ENCODE measurements at regions not wholly inside any gene's neighbourhood (a gene's known extent, or its start where the extent isn't known, plus 50 kb on each side); places are given as distances from the start of the nearest gene placed in this dataset.
A peak's percentile ranks its signal among the peaks of the same experiment; 100 is the strongest.
"Not testable (repeated sequence)": the region's sequence is repeated elsewhere in the genome, so short reads cannot be mapped to it uniquely, and the experiment has no call there.

- Histone ChIP-seq H3K4me3 (ENCODE audit: low read length) (no peak overlapping the region), H3K27me3 (ENCODE audit: control insufficient read depth, insufficient read depth, low read length) (no peaks in the 10 kb centered on the region), H3K4me1 (ENCODE audit: control insufficient read depth, insufficient read depth, low read length) (peaks cover 2% of the 10 kb centered on the region), H3K36me3 (ENCODE audit: control insufficient read depth, insufficient read depth, low read length) (no peaks in the 10 kb centered on the region), H3K9me3 (replicated peaks; ENCODE audit: control insufficient read depth, low read depth, low read length) (peaks cover 14% of the 10 kb centered on the region), H3K27ac (ENCODE audit: low read length) (peak overlapping the region; percentile 77)
- peak; percentile 35 for DNase-seq
- no CpG with 5 or more reads among the region's 3 CpGs for WGBS (ENCODE audit: insufficient coverage)
Observed at GRCh38 chr4:124459196-124459940, 253.2 kb downstream of the ANKRD50 start.

- no CpG with 5 or more reads among the region's 5 CpGs for WGBS (ENCODE audit: insufficient coverage)
- peak; percentile 87 for DNase-seq
- Histone ChIP-seq H3K4me1 (ENCODE audit: control insufficient read depth, insufficient read depth, low read length) (peaks cover 2% of the 10 kb centered on the region), H3K36me3 (ENCODE audit: control insufficient read depth, insufficient read depth, low read length) (no peaks in the 10 kb centered on the region), H3K4me3 (ENCODE audit: low read length) (no peak overlapping the region), H3K9me3 (replicated peaks; ENCODE audit: control insufficient read depth, low read depth, low read length) (peaks cover 14% of the 10 kb centered on the region), H3K27ac (ENCODE audit: low read length) (peak overlapping the region; percentile 77), H3K27me3 (ENCODE audit: control insufficient read depth, insufficient read depth, low read length) (no peaks in the 10 kb centered on the region)
Observed at GRCh38 chr4:124459941-124460310, 252.6 kb downstream of the ANKRD50 start.

GRCh38 chr4:124461592-124461991 lies 250.9 kb downstream of the ANKRD50 start:
- H3K9me3 ChIP-seq (replicated peaks; ENCODE audit: control insufficient read depth, low read depth, low read length), result peaks cover 14% of the 10 kb centered on the region
- not testable (repeated sequence) for H3K4me1 ChIP-seq (ENCODE audit: control insufficient read depth, insufficient read depth, low read length); H3K36me3 ChIP-seq (ENCODE audit: control insufficient read depth, insufficient read depth, low read length); DNase-seq; H3K27ac ChIP-seq (ENCODE audit: low read length); H3K4me3 ChIP-seq (ENCODE audit: low read length); H3K27me3 ChIP-seq (ENCODE audit: control insufficient read depth, insufficient read depth, low read length)
- WGBS (ENCODE audit: insufficient coverage), result 94% methylated on average over 5 of the region's 7 CpGs

- Histone ChIP-seq H3K36me3 (ENCODE audit: control insufficient read depth, insufficient read depth, low read length) (no peaks in the 10 kb centered on the region), H3K9me3 (replicated peaks; ENCODE audit: control insufficient read depth, low read depth, low read length) (peaks cover 14% of the 10 kb centered on the region), H3K4me1 (ENCODE audit: control insufficient read depth, insufficient read depth, low read length) (peaks cover 2% of the 10 kb centered on the region), H3K4me3 (ENCODE audit: low read length) (no peak overlapping the region), H3K27ac (ENCODE audit: low read length) (no peak overlapping the region), H3K27me3 (ENCODE audit: control insufficient read depth, insufficient read depth, low read length) (no peaks in the 10 kb centered on the region)
- 98% methylated on average over 17 of the region's 18 CpGs for WGBS (ENCODE audit: insufficient coverage)
- DNase-seq, result no peak
Observed at GRCh38 chr4:124462954-124463828, 249.3 kb downstream of the ANKRD50 start.

- Histone ChIP-seq H3K4me3 (ENCODE audit: low read length) (no peak overlapping the region), H3K4me1 (ENCODE audit: control insufficient read depth, insufficient read depth, low read length) (peaks cover 1% of the 10 kb centered on the region), H3K27ac (ENCODE audit: low read length) (no peak overlapping the region), H3K36me3 (ENCODE audit: control insufficient read depth, insufficient read depth, low read length) (no peaks in the 10 kb centered on the region), H3K9me3 (replicated peaks; ENCODE audit: control insufficient read depth, low read depth, low read length) (peaks cover 14% of the 10 kb centered on the region), H3K27me3 (ENCODE audit: control insufficient read depth, insufficient read depth, low read length) (no peaks in the 10 kb centered on the region)
- WGBS (ENCODE audit: insufficient coverage), result no CpG with 5 or more reads among the region's 1 CpG
- DNase-seq, result no peak
Observed at GRCh38 chr4:124464836-124465235, 247.7 kb downstream of the ANKRD50 start.

GRCh38 chr4:124468360-124468759 lies 244.2 kb downstream of the ANKRD50 start:
- no peak for DNase-seq
- Histone ChIP-seq H3K27ac (ENCODE audit: low read length) (no peak overlapping the region), H3K9me3 (replicated peaks; ENCODE audit: control insufficient read depth, low read depth, low read length) (peaks cover 20% of the 10 kb centered on the region), H3K4me1 (ENCODE audit: control insufficient read depth, insufficient read depth, low read length) (no peaks in the 10 kb centered on the region), H3K36me3 (ENCODE audit: control insufficient read depth, insufficient read depth, low read length) (no peaks in the 10 kb centered on the region), H3K4me3 (ENCODE audit: low read length) (no peak overlapping the region), H3K27me3 (ENCODE audit: control insufficient read depth, insufficient read depth, low read length) (no peaks in the 10 kb centered on the region)
- WGBS (ENCODE audit: insufficient coverage), result 92% methylated on average over 5 of the region's 7 CpGs

- no peak for DNase-seq
- Histone ChIP-seq H3K27me3 (ENCODE audit: control insufficient read depth, insufficient read depth, low read length) (no peaks in the 10 kb centered on the region), H3K36me3 (ENCODE audit: control insufficient read depth, insufficient read depth, low read length) (no peaks in the 10 kb centered on the region)
Observed at GRCh38 chr4:124469981-124470380, 242.6 kb downstream of the ANKRD50 start.

GRCh38 chr4:124478470-124478869 lies 234.1 kb downstream of the ANKRD50 start:
- WGBS (ENCODE audit: insufficient coverage), result no CpG with 5 or more reads among the region's 1 CpG

More at GRCh38 chr4:124469981-124470380, 242.6 kb downstream of the ANKRD50 start:
- Histone ChIP-seq H3K4me3 (ENCODE audit: low read length) (no peak overlapping the region), H3K4me1 (ENCODE audit: control insufficient read depth, insufficient read depth, low read length) (no peaks in the 10 kb centered on the region), H3K9me3 (replicated peaks; ENCODE audit: control insufficient read depth, low read depth, low read length) (peaks cover 24% of the 10 kb centered on the region), H3K27ac (ENCODE audit: low read length) (no peak overlapping the region)

GRCh38 chr4:124480061-124480460 lies 232.5 kb downstream of the ANKRD50 start:
- no peak for DNase-seq
- H3K9me3 ChIP-seq (replicated peaks; ENCODE audit: control insufficient read depth, low read depth, low read length), result no peaks in the 10 kb centered on the region
- no peak overlapping the region for H3K4me3 ChIP-seq (ENCODE audit: low read length)
- no peaks in the 10 kb centered on the region for H3K36me3 ChIP-seq (ENCODE audit: control insufficient read depth, insufficient read depth, low read length)
- no peak overlapping the region for H3K27ac ChIP-seq (ENCODE audit: low read length)
- H3K27me3 ChIP-seq (ENCODE audit: control insufficient read depth, insufficient read depth, low read length), result no peaks in the 10 kb centered on the region
- H3K4me1 ChIP-seq (ENCODE audit: control insufficient read depth, insufficient read depth, low read length), result peaks cover 7% of the 10 kb centered on the region
- no CpG with 5 or more reads among the region's 4 CpGs for WGBS (ENCODE audit: insufficient coverage)

More at GRCh38 chr4:124478470-124478869, 234.1 kb downstream of the ANKRD50 start:
- Histone ChIP-seq H3K9me3 (replicated peaks; ENCODE audit: control insufficient read depth, low read depth, low read length) (peaks cover 4% of the 10 kb centered on the region), H3K4me1 (ENCODE audit: control insufficient read depth, insufficient read depth, low read length) (peaks cover 7% of the 10 kb centered on the region), H3K27me3 (ENCODE audit: control insufficient read depth, insufficient read depth, low read length) (no peaks in the 10 kb centered on the region), H3K27ac (ENCODE audit: low read length) (peak overlapping the region; percentile 60), H3K36me3 (ENCODE audit: control insufficient read depth, insufficient read depth, low read length) (no peaks in the 10 kb centered on the region), H3K4me3 (ENCODE audit: low read length) (no peak overlapping the region)
- DNase-seq, result peak; percentile 57

- peaks cover 7% of the 10 kb centered on the region for H3K4me1 ChIP-seq (ENCODE audit: control insufficient read depth, insufficient read depth, low read length)
- H3K36me3 ChIP-seq (ENCODE audit: control insufficient read depth, insufficient read depth, low read length), result no peaks in the 10 kb centered on the region
- no peak overlapping the region for H3K27ac ChIP-seq (ENCODE audit: low read length)
- no CpG with 5 or more reads among the region's 3 CpGs for WGBS (ENCODE audit: insufficient coverage)
- no peak overlapping the region for H3K4me3 ChIP-seq (ENCODE audit: low read length)
- H3K9me3 ChIP-seq (replicated peaks; ENCODE audit: control insufficient read depth, low read depth, low read length), result no peaks in the 10 kb centered on the region
- no peak for DNase-seq
- H3K27me3 ChIP-seq (ENCODE audit: control insufficient read depth, insufficient read depth, low read length), result no peaks in the 10 kb centered on the region
Observed at GRCh38 chr4:124481123-124481522, 231.4 kb downstream of the ANKRD50 start.

Measured in muscle of leg (tissue), 3 donors.